ENCODE measurements at regions not wholly inside any gene's neighbourhood (a gene's known extent, or its start where the extent isn't known, plus 50 kb on each side); places are given as distances from the start of the nearest gene placed in this dataset.

DNA sequence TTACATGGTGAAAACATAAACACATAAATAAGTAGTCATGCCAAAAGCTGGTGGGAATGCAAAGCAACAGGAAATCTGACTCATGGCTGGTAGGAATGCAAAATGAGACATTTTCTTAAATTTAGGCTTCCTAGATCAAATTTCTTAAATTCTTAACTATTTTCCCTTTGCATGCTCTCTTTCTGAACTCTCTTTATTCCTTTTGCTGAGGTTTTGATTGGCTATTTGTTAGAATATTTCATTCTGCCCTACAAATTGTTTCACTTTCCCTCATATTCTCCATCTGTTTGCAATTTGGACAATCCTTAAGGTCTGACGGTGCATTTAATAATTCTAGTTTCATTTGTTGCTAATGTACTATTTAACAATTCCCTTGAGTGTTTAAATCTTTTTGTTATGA is 437.5 kb upstream of the RGS17 start (continued):
- TF ChIP-seq, protein P1, sequence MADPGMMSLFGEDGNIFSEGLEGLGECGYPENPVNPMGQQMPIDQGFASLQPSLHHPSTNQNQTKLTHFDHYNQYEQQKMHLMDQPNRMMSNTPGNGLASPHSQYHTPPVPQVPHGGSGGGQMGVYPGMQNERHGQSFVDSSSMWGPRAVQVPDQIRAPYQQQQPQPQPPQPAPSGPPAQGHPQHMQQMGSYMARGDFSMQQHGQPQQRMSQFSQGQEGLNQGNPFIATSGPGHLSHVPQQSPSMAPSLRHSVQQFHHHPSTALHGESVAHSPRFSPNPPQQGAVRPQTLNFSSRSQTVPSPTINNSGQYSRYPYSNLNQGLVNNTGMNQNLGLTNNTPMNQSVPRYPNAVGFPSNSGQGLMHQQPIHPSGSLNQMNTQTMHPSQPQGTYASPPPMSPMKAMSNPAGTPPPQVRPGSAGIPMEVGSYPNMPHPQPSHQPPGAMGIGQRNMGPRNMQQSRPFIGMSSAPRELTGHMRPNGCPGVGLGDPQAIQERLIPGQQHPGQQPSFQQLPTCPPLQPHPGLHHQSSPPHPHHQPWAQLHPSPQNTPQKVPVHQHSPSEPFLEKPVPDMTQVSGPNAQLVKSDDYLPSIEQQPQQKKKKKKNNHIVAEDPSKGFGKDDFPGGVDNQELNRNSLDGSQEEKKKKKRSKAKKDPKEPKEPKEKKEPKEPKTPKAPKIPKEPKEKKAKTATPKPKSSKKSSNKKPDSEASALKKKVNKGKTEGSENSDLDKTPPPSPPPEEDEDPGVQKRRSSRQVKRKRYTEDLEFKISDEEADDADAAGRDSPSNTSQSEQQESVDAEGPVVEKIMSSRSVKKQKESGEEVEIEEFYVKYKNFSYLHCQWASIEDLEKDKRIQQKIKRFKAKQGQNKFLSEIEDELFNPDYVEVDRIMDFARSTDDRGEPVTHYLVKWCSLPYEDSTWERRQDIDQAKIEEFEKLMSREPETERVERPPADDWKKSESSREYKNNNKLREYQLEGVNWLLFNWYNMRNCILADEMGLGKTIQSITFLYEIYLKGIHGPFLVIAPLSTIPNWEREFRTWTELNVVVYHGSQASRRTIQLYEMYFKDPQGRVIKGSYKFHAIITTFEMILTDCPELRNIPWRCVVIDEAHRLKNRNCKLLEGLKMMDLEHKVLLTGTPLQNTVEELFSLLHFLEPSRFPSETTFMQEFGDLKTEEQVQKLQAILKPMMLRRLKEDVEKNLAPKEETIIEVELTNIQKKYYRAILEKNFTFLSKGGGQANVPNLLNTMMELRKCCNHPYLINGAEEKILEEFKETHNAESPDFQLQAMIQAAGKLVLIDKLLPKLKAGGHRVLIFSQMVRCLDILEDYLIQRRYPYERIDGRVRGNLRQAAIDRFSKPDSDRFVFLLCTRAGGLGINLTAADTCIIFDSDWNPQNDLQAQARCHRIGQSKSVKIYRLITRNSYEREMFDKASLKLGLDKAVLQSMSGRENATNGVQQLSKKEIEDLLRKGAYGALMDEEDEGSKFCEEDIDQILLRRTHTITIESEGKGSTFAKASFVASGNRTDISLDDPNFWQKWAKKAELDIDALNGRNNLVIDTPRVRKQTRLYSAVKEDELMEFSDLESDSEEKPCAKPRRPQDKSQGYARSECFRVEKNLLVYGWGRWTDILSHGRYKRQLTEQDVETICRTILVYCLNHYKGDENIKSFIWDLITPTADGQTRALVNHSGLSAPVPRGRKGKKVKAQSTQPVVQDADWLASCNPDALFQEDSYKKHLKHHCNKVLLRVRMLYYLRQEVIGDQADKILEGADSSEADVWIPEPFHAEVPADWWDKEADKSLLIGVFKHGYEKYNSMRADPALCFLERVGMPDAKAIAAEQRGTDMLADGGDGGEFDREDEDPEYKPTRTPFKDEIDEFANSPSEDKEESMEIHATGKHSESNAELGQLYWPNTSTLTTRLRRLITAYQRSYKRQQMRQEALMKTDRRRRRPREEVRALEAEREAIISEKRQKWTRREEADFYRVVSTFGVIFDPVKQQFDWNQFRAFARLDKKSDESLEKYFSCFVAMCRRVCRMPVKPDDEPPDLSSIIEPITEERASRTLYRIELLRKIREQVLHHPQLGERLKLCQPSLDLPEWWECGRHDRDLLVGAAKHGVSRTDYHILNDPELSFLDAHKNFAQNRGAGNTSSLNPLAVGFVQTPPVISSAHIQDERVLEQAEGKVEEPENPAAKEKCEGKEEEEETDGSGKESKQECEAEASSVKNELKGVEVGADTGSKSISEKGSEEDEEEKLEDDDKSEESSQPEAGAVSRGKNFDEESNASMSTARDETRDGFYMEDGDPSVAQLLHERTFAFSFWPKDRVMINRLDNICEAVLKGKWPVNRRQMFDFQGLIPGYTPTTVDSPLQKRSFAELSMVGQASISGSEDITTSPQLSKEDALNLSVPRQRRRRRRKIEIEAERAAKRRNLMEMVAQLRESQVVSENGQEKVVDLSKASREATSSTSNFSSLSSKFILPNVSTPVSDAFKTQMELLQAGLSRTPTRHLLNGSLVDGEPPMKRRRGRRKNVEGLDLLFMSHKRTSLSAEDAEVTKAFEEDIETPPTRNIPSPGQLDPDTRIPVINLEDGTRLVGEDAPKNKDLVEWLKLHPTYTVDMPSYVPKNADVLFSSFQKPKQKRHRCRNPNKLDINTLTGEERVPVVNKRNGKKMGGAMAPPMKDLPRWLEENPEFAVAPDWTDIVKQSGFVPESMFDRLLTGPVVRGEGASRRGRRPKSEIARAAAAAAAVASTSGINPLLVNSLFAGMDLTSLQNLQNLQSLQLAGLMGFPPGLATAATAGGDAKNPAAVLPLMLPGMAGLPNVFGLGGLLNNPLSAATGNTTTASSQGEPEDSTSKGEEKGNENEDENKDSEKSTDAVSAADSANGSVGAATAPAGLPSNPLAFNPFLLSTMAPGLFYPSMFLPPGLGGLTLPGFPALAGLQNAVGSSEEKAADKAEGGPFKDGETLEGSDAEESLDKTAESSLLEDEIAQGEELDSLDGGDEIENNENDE (IDR thresholded peaks at IDR 0.05; ENCODE audit: insufficient replicate concordance, low read length) = no peak
- no peak for TF ChIP-seq YY1 (IDR thresholded peaks at IDR 0.05; ENCODE audit: low read depth, low read length)
- TF ChIP-seq NANOG (IDR thresholded peaks at IDR 0.05; ENCODE audit: insufficient read depth, low read depth, low read length, poor library complexity, severe bottlenecking) = no peak
- no peak for TF ChIP-seq POLR2A (IDR thresholded peaks at IDR 0.05; ENCODE audit: control extremely low read depth in 1 of 2, low read depth in 2 of 2, low read length in 2 of 2)
- no peak for TF ChIP-seq BCL11A (IDR thresholded peaks at IDR 0.05; ENCODE audit: low read depth in 2 of 2, low read length in 2 of 2)
- TF ChIP-seq, protein P2, sequence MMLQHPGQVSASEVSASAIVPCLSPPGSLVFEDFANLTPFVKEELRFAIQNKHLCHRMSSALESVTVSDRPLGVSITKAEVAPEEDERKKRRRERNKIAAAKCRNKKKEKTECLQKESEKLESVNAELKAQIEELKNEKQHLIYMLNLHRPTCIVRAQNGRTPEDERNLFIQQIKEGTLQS (IDR thresholded peaks at IDR 0.05; ENCODE audit: insufficient read depth, low read depth, low read length) = no peak
- no peak for TF ChIP-seq RFX5 (IDR thresholded peaks at IDR 0.05; ENCODE audit: borderline replicate concordance, low read depth, low read length)
- no peak for TF ChIP-seq POU5F1 (IDR thresholded peaks at IDR 0.05; ENCODE audit: low read depth, low read length)
- TF ChIP-seq KDM5A (IDR thresholded peaks at IDR 0.05; ENCODE audit: low read length) = no peak
- TF ChIP-seq CTBP2 (IDR thresholded peaks at IDR 0.05; ENCODE audit: borderline replicate concordance, insufficient read depth, insufficient read length, low read length) = no peak
- TF ChIP-seq SP1 (IDR thresholded peaks at IDR 0.05; ENCODE audit: low read depth, low read length) = no peak
- no peak for TF ChIP-seq BRCA1 (IDR thresholded peaks at IDR 0.05; ENCODE audit: low read depth, low read length)
- TF ChIP-seq RXRA (IDR thresholded peaks at IDR 0.05; ENCODE audit: insufficient read depth, low read depth, low read length) = no peak
